CD4-positive, alpha-beta T cell treated with Interleukin-2 at 100 ng/mL for 4 hours (primary cell): ENCODE measurements at regions not wholly inside any gene's neighbourhood (a gene's known extent, or its start where the extent isn't known, plus 50 kb on each side); places are given as distances from the start of the nearest gene placed in this dataset.

Experiments used
- DNase-seq: peaks from one replicate; pipeline ENCODE4 v3.0.0-alpha.2; 2020; ENCODE audit warnings: low spot score

DNA sequence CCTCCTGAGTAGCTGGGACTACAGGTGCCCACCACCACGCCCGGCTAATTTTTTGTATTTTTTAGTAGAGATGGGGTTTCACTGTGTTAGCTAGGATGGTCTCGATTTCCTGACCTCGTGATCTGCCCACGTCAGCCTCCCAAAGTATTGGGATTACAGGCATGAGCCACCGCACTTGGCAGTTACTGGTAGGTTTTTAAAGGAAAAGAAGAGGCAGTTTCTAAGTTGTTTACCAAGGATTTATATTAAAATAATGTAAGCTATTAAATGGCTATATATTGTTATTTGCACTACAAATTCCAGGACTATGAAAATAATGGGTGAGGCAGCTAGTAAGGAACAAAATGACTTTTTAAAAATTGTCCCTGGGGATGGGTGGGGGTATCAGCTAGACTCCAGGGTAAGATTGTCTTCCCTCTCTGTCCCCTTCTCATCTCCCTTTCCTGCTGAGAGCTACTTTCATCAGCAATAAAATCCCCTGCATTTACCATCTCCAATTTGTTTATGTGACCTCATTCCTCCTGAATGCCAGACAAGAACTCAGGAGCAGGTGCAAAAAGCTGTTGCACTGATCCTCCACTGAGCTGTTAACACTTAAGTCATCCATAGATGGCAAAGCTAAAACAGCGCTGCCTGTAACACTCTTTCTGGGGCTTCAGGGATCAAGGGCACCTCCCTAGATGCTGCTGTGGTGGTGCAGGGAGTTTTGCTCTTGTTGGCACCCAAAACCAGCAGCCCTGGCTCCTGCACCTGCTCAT is 165.2 kb downstream of the ZPLD1 start:
- DNase-seq, result no peak

GRCh38 chr3:102605153-102605552 is 170.3 kb downstream of the ZPLD1 start:
- no peak for DNase-seq

GRCh38 chr3:102608875-102609274 is 174.1 kb downstream of the ZPLD1 start:
- DNase-seq, result no peak

- DNase-seq, result no peak
These were observed 179.3 kb downstream of the ZPLD1 start for GRCh38 chr3:102614021-102614569.

DNA sequence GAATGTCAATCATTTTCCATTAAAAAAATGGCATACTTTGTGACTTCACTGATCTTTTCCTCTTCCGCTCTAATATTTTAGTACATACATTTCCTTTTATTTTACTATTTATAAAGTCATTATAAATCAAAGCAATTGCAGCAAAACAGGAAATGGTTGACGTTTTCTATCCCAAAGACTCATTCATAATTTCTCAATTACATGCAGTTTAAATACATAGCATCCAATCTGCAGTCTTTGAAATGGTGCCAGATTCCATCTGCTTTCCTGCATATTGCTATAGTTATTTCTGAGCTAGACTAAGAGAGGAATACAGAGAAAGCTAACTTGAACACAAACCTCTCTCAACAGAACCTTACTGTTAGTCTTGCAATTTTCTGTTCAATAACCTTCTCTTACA is 179.8 kb downstream of the ZPLD1 start:
- DNase-seq, result no peak

DNA sequence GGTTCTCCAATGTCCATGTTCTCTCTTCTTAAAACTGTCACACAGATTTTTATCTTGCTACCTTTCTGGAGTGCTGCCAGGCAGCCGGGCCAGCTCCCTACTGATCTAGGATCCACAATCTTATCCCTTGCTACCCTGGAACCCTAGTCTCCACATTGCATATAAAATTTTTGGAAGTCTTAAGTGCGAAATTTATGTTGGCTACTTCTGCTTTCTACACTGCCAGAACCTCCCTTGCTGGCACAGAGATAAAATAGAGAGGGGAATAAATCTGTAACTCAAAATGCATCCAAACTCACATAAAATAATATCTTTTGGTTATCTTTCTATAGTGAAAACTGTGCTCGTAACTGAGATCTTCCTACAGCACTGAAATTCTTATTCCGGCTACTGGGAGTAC is 182.6 kb downstream of the ZPLD1 start:
- DNase-seq, result no peak

DNA sequence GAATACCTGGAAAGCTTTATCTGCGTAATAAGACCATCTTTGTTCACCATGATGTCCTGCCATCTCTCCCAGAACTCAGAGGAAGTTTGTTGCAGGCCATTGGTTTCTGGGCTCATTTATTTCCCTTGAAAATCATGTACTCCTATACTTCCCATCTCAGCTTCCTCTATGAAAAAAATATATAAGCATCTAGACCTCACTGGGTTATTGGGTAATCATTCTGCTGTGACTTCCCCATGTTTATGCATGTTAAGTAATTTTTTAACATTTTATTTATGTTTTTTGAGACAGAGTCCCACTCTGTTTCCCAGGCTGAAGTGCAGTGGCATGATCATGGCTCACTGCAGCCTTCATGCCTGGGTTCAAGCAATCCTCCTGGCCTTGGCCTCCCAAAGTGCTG is 184.5 kb downstream of the ZPLD1 start:
- no peak for DNase-seq

DNA sequence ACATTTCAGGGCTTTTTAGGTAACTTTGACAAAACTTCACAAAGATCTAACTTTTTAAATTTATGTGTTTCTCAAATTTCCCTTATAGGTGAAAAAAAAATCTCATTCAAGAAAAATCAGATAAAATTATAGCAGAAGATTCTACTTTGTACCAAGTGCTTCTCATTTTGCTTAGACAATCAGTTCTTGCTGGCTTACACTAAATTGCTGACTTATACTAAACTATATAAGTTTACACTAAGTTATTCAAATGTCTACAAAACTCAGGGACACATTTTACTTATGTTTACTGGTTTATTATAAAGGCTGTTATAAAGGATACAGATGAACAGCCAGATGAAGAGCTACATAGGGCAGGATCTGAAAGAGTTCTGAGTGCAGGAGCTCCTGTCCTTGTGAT is 195.1 kb downstream of the ZPLD1 start:
- no peak for DNase-seq

DNA sequence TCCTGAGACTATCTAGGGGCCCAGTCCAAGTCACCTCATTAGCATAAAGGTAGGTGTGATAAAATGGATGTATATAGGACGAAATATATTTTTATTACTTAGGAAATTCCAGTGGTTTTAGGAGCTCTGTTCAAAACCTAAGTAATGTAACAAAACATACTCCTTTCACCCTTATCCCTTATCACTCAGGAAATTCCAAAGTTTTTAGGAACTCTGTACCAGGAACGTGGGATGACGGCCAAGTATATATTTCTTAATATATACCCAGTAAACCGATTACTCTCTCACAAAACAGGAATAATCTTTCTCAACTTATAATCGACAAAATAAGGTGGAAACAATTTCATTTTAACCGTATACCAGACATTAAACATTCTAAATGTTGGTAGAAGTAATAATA is 195.7 kb downstream of the ZPLD1 start:
- no peak for DNase-seq

DNA sequence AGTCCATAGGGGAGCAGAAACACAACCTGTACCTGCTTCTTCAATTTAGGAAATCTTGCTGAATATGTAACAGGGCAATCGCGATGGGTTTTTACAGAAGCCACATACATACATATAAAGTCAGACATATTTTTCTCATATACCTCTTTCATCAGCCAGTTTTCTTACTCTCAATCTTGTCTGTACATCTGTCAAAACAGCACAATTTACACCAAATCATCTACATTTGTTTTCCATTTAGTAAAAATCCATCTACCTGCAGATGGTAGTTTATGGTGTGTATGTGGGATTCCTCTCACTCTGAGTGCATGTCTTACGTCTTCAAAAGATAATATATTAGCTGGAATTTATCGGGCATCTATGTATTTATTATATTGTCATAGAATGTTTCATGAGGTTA is 208.7 kb downstream of the ZPLD1 start:
- DNase-seq, result no peak

DNA sequence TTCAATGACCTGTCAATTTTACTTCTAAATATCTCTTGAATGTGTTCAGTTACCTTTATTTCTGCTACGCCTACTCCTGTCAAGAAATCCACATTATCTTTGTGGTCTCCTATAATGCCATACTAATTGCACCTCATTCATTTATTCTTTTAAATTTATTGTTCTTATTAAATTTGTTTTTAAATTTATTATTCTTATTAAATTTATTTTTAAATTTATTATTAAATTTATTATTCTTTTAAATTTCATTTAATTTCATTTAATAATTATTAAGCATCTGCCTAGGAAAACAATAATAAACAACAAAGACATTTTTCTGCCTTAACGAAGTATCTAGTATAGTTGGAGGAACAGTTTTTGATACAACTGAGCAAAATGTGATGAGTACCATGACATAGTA is 211.7 kb downstream of the ZPLD1 start:
- DNase-seq, result no peak

DNA sequence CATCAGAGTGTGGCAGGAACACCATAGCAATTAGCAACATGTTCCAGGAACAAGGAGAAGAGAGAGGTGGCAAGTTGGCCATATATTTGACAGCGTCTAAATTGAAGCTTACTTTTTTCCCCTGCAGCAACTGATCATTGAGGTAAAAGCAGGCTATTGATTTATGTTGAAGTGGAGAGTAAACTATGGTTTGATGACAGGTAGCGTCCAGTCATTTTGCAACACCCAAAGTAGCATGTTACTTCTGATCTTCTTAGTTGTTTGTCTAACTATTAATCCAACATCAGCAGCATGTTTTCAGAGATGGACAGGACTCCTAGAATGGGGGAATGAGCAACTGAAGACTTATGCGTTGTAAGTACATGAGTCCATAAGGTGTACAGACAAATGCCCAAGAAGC is 225.8 kb downstream of the ZPLD1 start:
- DNase-seq, result no peak

GRCh38 chr3:102661707-102662497 is 227.1 kb downstream of the ZPLD1 start:
- no peak for DNase-seq

GRCh38 chr3:102662498-102662772 is 227.6 kb downstream of the ZPLD1 start:
- DNase-seq, result no peak

DNA sequence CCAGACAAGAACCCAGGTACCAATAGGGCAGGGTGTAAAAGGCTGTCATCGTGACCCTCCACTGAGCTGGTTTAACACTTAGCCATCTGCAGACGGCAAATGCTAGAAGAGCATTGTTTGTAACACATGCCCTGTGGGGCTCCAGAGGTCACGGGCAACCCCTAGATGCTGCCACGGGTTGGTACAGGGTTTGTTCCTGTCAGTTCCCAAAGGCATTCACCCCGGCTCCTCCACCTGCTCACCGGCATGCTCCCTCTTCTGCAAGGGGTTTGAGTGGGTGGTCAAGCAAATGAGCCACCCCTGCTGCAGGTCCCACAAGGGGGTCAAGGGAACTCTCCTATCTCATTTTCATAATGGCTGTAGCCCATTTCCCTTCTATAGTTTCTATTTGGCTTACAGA is 229.3 kb downstream of the ZPLD1 start:
- no peak for DNase-seq

- no peak for DNase-seq
These were observed 230.4 kb downstream of the ZPLD1 start for GRCh38 chr3:102665183-102665582.

DNA sequence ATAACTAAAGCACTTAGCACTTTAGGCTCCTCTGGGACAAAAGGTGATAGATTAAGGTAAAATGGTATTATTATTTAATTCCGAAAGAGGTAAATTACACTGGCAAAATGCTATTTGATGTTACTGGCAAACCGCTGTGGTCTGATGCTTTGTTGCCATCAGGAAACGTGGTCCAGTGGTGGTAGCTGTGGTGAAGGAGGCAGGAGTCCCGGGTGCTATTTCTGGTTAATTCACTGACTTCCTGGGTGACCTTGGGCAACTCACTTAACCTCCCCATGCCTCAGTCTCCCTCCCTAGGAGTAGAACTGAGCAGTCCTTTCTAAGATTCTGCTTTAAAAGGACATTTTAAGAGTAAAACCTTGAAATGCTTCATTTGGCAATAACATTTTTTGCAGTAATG is 233.4 kb downstream of the ZPLD1 start:
- no peak for DNase-seq

- DNase-seq, result no peak
These were observed 236.2 kb downstream of the ZPLD1 start for GRCh38 chr3:102670986-102671385.

- no peak for DNase-seq
These were observed 237.5 kb downstream of the ZPLD1 start for GRCh38 chr3:102672305-102672704.

DNA sequence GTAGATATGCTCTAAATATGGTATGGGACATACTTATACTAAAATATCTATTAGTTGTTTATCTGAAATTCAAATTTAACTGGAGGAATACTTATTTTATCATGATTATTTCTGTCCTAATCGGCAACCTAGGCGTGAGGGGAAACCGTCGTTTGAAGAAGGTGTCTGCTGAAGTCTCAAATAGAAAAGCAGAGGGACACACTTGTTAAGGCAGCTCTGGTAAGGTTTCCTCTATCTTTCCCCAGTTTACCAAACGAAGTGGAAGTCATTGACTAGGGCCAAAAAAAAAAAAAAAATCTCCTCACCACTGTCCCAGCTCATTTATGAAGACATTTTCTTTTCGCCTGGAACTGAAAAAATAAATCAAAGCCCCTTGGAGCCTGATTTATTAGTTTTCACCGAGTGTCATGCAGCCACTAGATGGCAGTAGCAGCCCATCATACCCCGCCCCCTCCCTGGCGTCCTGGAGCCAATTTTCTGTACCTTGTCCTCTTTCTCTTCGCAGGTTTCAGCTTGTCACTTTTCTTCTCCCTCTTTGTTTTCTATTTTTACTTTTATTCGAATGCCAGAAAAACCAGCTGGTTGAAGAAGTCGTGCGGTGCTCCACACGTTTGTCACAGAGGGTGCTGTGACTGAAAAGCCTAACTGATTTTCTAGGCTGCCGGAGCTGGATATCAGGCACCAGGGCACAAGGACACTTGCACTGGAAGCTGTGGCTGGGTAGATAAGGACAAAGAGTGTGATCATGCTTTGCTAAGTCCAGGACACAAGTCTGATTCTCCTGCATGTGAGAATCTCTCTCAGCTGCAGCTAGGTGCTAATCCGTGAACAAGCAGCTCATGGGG is 238.7 kb downstream of the ZPLD1 start:
- DNase-seq, result peak; percentile 49

DNA sequence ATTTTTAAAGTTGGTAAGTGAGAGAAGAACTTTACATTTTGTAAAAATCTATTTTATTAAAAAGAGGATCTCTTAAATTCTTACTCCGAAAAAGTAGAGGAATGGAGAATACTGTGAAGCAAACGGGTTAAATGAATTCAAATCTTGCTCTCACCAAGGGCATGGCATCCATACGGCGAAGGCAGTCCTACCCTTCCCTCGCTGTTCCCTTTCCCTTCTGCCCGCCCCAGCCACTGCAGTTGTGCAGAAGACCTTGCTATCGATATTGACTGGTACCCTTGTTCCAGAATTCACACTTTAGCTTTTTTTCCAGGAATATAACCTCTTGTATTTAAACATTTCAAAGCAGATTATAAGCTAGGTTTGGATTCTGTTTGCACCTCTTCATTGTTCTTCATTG is 239.5 kb downstream of the ZPLD1 start:
- no peak for DNase-seq

DNA sequence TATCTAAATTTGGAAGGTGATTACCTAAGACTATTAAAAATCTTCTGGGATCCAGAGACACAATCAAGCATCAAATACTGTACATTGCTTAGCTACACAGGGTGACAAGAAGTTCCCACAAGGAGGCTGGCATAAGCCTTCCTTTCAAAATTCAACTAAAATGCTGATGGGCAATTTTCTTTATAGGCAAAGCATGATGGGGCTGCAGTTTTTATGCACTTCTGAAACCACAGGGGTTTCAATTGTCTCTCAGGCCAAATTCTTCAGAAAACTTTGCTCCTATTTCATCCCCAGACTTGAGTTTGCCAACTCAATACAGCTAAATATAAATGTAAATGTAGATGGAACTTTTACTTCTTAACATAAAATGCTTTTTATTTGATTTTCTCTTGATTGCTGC is 241.6 kb downstream of the ZPLD1 start:
- DNase-seq, result no peak

DNA sequence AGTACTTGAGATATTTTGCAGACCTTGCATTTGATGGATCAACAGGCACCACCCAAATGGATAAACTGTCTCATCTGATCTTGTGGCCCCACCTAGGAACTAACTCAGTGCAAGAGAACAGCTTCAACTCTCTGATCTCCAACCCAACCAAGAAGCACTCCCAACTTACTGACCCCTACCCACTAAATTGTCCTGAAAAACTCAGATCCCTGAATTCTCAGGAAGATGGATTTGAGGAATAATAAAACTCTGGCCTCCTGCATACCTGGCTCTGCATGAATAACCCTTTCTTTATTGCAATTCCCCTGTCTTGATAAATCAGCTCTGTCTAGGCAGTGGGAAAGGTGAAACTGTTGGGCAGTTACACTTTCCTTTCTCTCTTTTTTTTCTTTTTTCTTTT is 247.9 kb downstream of the ZPLD1 start:
- DNase-seq, result no peak
